HL-60/S4 treated with retinoic acid at 250 ng/mL for 4 days and 3 days (cell line): ENCODE measurements at regions not wholly inside any gene's neighbourhood (a gene's known extent, or its start where the extent isn't known, plus 50 kb on each side); places are given as distances from the start of the nearest gene placed in this dataset.
"Not testable (repeated sequence)": the region's sequence is repeated elsewhere in the genome, so short reads cannot be mapped to it uniquely, and the experiment has no call there.

ENCODE experiments used
- in situ Hi-C: fragments of 300-500 bp; cut with MboI; formaldehyde crosslinking; loops from 2 replicates; pipeline ENCODE4 v1.7.0; 2022; ENCODE audit warnings: low sequenced_read_pairs

GRCh38 chr18:25510096-25510495 lies 158.1 kb upstream of the ZNF521 start:
- in situ Hi-C loops: no loop called here

- in situ Hi-C loops: no loop called here
Measured at GRCh38 chr18:25503567-25504081, 151.7 kb upstream of the ZNF521 start.

GRCh38 chr18:25497151-25497794 lies 145.3 kb upstream of the ZNF521 start:
- in situ Hi-C loops: no loop called here

GRCh38 chr18:25496544-25496943 lies 144.6 kb upstream of the ZNF521 start:
- in situ Hi-C loops: no loop called here

- in situ Hi-C loops: no loop called here
Measured at GRCh38 chr18:25495606-25496005, 143.6 kb upstream of the ZNF521 start.

- in situ Hi-C loops: no loop called here
Measured at GRCh38 chr18:25494888-25495287, 142.9 kb upstream of the ZNF521 start.

GRCh38 chr18:25493401-25493800 lies 141.4 kb upstream of the ZNF521 start:
- in situ Hi-C loops: no loop called here

GRCh38 chr18:25490316-25490715 lies 138.3 kb upstream of the ZNF521 start:
- in situ Hi-C loops: no loop called here

GRCh38 chr18:25473008-25473407 lies 121.0 kb upstream of the ZNF521 start:
- in situ Hi-C loops: no loop called here

GRCh38 chr18:25470756-25471524 lies 119.0 kb upstream of the ZNF521 start:
- in situ Hi-C loops: not testable (repeated sequence)

GRCh38 chr18:25470062-25470461 lies 118.1 kb upstream of the ZNF521 start:
- in situ Hi-C loops: no loop called here

- in situ Hi-C loops: no loop called here
Measured at GRCh38 chr18:25469489-25469888, 117.5 kb upstream of the ZNF521 start.

- in situ Hi-C loops: no loop called here
Measured at GRCh38 chr18:25467226-25467987, 115.4 kb upstream of the ZNF521 start.

- in situ Hi-C loops: no loop called here
Measured at GRCh38 chr18:25465152-25465732, 113.3 kb upstream of the ZNF521 start.

- in situ Hi-C loops: no loop called here
Measured at GRCh38 chr18:25464227-25464626, 112.3 kb upstream of the ZNF521 start.

- in situ Hi-C loops: no loop called here
Measured at GRCh38 chr18:25463726-25464125, 111.8 kb upstream of the ZNF521 start.

- in situ Hi-C loops: no loop called here
Measured at GRCh38 chr18:25459814-25460213, 107.8 kb upstream of the ZNF521 start.

- in situ Hi-C loops: no loop called here
Measured at GRCh38 chr18:25457601-25458000, 105.6 kb upstream of the ZNF521 start.

GRCh38 chr18:25457126-25457525 lies 105.2 kb upstream of the ZNF521 start:
- in situ Hi-C loops: no loop called here

GRCh38 chr18:25456334-25457010 lies 104.5 kb upstream of the ZNF521 start:
- in situ Hi-C loops: no loop called here

GRCh38 chr18:25455646-25456045 lies 103.7 kb upstream of the ZNF521 start:
- in situ Hi-C loops: no loop called here
